ENCODE measurements at regions not wholly inside any gene's neighbourhood (a gene's known extent, or its start where the extent isn't known, plus 50 kb on each side); places are given as distances from the start of the nearest gene placed in this dataset.

- Histone ChIP-seq H3K36me3 (no peaks in the 10 kb centered on the region), H3K4me1 (no peaks in the 10 kb centered on the region), H3K27me3 (no peaks in the 10 kb centered on the region), H3K4me3 (no peak overlapping the region), H3K27ac (no peak overlapping the region), H3K9me3 (no peaks in the 10 kb centered on the region)
- 41% methylated on average over 3 of the region's 3 CpGs for whole genome bisulfite sequencing
- no peak for DNase-seq (ENCODE audit: low spot score in 2 of 2)
- TF ChIP-seq EP300 (IDR thresholded peaks at IDR 0.05): no peak
- no peak for TF ChIP-seq POLR2AphosphoS5 (IDR thresholded peaks at IDR 0.05)
- TF ChIP-seq CTCF (IDR thresholded peaks at IDR 0.05): no peak
- no peak for TF ChIP-seq POLR2A (IDR thresholded peaks at IDR 0.05)
Observed at GRCh38 chr4:20490734-20491133, 209.5 kb upstream of the PACRGL start.

GRCh38 chr4:20493761-20494353 lies 206.4 kb upstream of the PACRGL start:
- Histone ChIP-seq H3K27me3 (no peaks in the 10 kb centered on the region), H3K36me3 (no peaks in the 10 kb centered on the region), H3K4me1 (no peaks in the 10 kb centered on the region), H3K9me3 (no peaks in the 10 kb centered on the region), H3K27ac (no peak overlapping the region), H3K4me3 (no peak overlapping the region)
- DNase-seq (ENCODE audit: low spot score in 2 of 2): no peak
- 88% methylated on average over 1 of the region's 1 CpG for WGBS
- TF ChIP-seq POLR2AphosphoS5 (IDR thresholded peaks at IDR 0.05): no peak

- WGBS: 88% methylated on average over 1 of the region's 1 CpG
- TF ChIP-seq CTCF (IDR thresholded peaks at IDR 0.05) (no peak), POLR2AphosphoS5 (IDR thresholded peaks at IDR 0.05) (no peak), POLR2A (IDR thresholded peaks at IDR 0.05) (no peak), EP300 (IDR thresholded peaks at IDR 0.05) (no peak)
- no peaks in the 10 kb centered on the region for H3K36me3 ChIP-seq
- no peaks in the 10 kb centered on the region for H3K27me3 ChIP-seq
- H3K4me1 ChIP-seq: no peaks in the 10 kb centered on the region
- no peak for DNase-seq (ENCODE audit: low spot score in 2 of 2)
- no peaks in the 10 kb centered on the region for H3K9me3 ChIP-seq
- H3K4me3 ChIP-seq: no peak overlapping the region
- no peak overlapping the region for H3K27ac ChIP-seq
Observed at GRCh38 chr4:20496068-20496467, 204.2 kb upstream of the PACRGL start.

GRCh38 chr4:20504146-20504545 lies 196.1 kb upstream of the PACRGL start:
- Histone ChIP-seq H3K4me3 (no peak overlapping the region), H3K27ac (no peak overlapping the region), H3K4me1 (no peaks in the 10 kb centered on the region), H3K36me3 (no peaks in the 10 kb centered on the region), H3K27me3 (no peaks in the 10 kb centered on the region), H3K9me3 (no peaks in the 10 kb centered on the region)
- DNase-seq (ENCODE audit: low spot score in 2 of 2): no peak
- 54% methylated on average over 3 of the region's 3 CpGs for WGBS
- TF ChIP-seq EP300 (IDR thresholded peaks at IDR 0.05) (no peak), POLR2AphosphoS5 (IDR thresholded peaks at IDR 0.05) (no peak), CTCF (IDR thresholded peaks at IDR 0.05) (no peak), POLR2A (IDR thresholded peaks at IDR 0.05) (no peak)

GRCh38 chr4:20505927-20506326 lies 194.3 kb upstream of the PACRGL start:
- DNase-seq (ENCODE audit: low spot score in 2 of 2): no peak
- Histone ChIP-seq H3K36me3 (no peaks in the 10 kb centered on the region), H3K9me3 (no peaks in the 10 kb centered on the region), H3K4me1 (no peaks in the 10 kb centered on the region), H3K4me3 (no peak overlapping the region), H3K27ac (no peak overlapping the region), H3K27me3 (no peaks in the 10 kb centered on the region)
- TF ChIP-seq POLR2AphosphoS5 (IDR thresholded peaks at IDR 0.05) (no peak), EP300 (IDR thresholded peaks at IDR 0.05) (no peak), CTCF (IDR thresholded peaks at IDR 0.05) (no peak), POLR2A (IDR thresholded peaks at IDR 0.05) (no peak)
- WGBS: 39% methylated on average over 1 of the region's 1 CpG

- no peak overlapping the region for H3K27ac ChIP-seq
- no peaks in the 10 kb centered on the region for H3K36me3 ChIP-seq
- 69% methylated on average over 2 of the region's 2 CpGs for WGBS
- DNase-seq (ENCODE audit: low spot score in 2 of 2): no peak
- no peaks in the 10 kb centered on the region for H3K27me3 ChIP-seq
- no peaks in the 10 kb centered on the region for H3K9me3 ChIP-seq
- no peak overlapping the region for H3K4me3 ChIP-seq
- no peaks in the 10 kb centered on the region for H3K4me1 ChIP-seq
- no peak for TF ChIP-seq EP300 (IDR thresholded peaks at IDR 0.05)
- no peak for TF ChIP-seq CTCF (IDR thresholded peaks at IDR 0.05)
- TF ChIP-seq POLR2A (IDR thresholded peaks at IDR 0.05): no peak
- TF ChIP-seq POLR2AphosphoS5 (IDR thresholded peaks at IDR 0.05): no peak
Observed at GRCh38 chr4:20506827-20507226, 193.4 kb upstream of the PACRGL start.

Measured in suprapubic skin (tissue), 4 donors.